ENCODE measurements at regions not wholly inside any gene's neighbourhood (a gene's known extent, or its start where the extent isn't known, plus 50 kb on each side); places are given as distances from the start of the nearest gene placed in this dataset.

DNA sequence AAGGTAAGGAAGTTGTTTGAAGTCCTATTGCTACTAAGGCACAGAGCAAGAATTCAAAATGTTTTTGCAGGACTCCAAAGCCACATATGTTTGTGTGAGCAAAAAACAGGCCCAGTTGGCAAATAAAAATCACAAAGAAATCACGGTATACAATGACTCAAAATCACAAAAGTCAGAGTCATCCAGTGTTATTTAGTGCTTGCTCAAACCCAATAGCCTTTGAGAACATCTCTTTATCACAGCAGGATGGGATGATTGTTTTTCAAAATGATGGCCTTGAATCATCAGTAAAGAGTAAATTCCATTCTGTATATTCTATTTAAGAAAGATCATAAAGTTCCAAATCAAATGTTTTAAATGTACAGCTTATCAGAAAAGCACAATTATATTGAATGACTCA is 693.9 kb downstream of the REEP3 start:
- no peak for TF ChIP-seq ZNF274 (IDR thresholded peaks at IDR 0.05; ENCODE audit: low read depth, low read length)
- no peak for TF ChIP-seq SUZ12 (IDR thresholded peaks at IDR 0.05; ENCODE audit: extremely low read depth, insufficient read depth, insufficient read length)
- no peak for TF ChIP-seq YY1 (IDR thresholded peaks at IDR 0.05; ENCODE audit: insufficient read depth, insufficient read length)

Measured in NT2/D1 (cell line).